ENCODE measurements at regions not wholly inside any gene's neighbourhood (a gene's known extent, or its start where the extent isn't known, plus 50 kb on each side); places are given as distances from the start of the nearest gene placed in this dataset.

- Histone ChIP-seq H3K36me3 (no peaks in the 10 kb centered on the region), H3K9me3 (no peaks in the 10 kb centered on the region), H3K4me1 (peaks cover 0 to 14% (median 8%) of the 10 kb centered on the region in 12 donors), H3K4me3 (peak overlapping the region in 9 of 12 donors; percentile 20 to 49 (median 35)), H3K27me3 (peaks cover 0 to 4% (median 0%) of the 10 kb centered on the region in 9 donors), H3K27ac (peak overlapping the region in 9 of 12 donors; percentile 13 to 92 (median 52))
- intact Hi-C loops (cut with DNase I): no loop called here
- DNase-seq (peak; percentile 31 to 71 (median 42)), ATAC-seq (peak in 3 of 4 donors; percentile 22 to 64 (median 42))
- WGBS, 4 donors: 42 to 49% (median 44%) methylated on average over 12 to 24 of the region's 24 CpGs
- TF ChIP-seq, protein P1, sequence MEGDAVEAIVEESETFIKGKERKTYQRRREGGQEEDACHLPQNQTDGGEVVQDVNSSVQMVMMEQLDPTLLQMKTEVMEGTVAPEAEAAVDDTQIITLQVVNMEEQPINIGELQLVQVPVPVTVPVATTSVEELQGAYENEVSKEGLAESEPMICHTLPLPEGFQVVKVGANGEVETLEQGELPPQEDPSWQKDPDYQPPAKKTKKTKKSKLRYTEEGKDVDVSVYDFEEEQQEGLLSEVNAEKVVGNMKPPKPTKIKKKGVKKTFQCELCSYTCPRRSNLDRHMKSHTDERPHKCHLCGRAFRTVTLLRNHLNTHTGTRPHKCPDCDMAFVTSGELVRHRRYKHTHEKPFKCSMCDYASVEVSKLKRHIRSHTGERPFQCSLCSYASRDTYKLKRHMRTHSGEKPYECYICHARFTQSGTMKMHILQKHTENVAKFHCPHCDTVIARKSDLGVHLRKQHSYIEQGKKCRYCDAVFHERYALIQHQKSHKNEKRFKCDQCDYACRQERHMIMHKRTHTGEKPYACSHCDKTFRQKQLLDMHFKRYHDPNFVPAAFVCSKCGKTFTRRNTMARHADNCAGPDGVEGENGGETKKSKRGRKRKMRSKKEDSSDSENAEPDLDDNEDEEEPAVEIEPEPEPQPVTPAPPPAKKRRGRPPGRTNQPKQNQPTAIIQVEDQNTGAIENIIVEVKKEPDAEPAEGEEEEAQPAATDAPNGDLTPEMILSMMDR (IDR thresholded peaks at IDR 0.05): no peak
- no peak for TF ChIP-seq POLR2A (IDR thresholded peaks at IDR 0.05)
Observed at GRCh38 chr14:94936901-94937685, 167.2 kb upstream of the GSC start.

DNA sequence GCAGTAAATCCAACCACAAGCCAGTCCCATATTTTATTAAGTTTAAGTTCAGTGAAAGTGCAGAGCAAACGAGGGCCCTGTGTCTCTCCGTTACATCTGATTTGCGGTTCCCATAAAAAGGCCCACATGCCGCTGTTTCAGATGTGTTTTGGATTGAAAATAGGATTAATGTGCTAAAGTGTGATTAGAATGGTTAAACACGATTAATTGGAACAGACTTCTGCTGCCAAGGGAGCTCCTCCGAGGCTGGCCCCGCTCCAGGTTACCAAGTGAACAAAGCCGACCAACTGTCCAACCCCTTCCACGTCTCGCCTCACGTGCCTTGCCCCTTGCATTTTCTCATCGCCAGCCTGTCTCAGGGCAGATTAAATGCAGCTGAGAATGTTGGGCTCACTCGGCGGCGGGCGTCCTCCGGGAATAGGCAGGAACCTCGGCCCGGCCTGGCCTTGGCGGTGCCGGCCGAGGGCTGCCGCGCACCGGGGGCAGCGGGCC, 166.5 kb upstream of the GSC start:
- Histone ChIP-seq H3K27me3 (peaks cover 0 to 4% (median 0%) of the 10 kb centered on the region in 9 donors), H3K4me3 (peak overlapping the region in 9 of 12 donors; percentile 20 to 49 (median 35)), H3K4me1 (peaks cover 0 to 14% (median 8%) of the 10 kb centered on the region in 12 donors), H3K9me3 (no peaks in the 10 kb centered on the region), H3K27ac (peak overlapping the region in 9 of 12 donors; percentile 13 to 92 (median 52)), H3K36me3 (no peaks in the 10 kb centered on the region)
- DNase-seq: peak; percentile 46 to 78 (median 69)
- ATAC-seq: peak; percentile 21 to 83 (median 78)
- 15 to 30% (median 28%) methylated on average over 13 to 26 of the region's 26 CpGs for WGBS, 4 donors
- no peak for TF ChIP-seq POLR2A (IDR thresholded peaks at IDR 0.05)
- TF ChIP-seq, protein P1 (IDR thresholded peaks at IDR 0.05): no peak
- intact Hi-C loops (cut with DNase I): no loop called here

GRCh38 chr14:94935706-94936300, 165.9 kb upstream of the GSC start:
- Histone ChIP-seq H3K36me3 (no peaks in the 10 kb centered on the region), H3K27me3 (peaks cover 0 to 4% (median 0%) of the 10 kb centered on the region in 9 donors), H3K4me1 (peaks cover 0 to 14% (median 8%) of the 10 kb centered on the region in 12 donors), H3K27ac (peak overlapping the region in 2 of 12 donors; percentile 61 to 92), H3K4me3 (no peak overlapping the region), H3K9me3 (no peaks in the 10 kb centered on the region)
- no peak for ATAC-seq
- intact Hi-C loops (cut with DNase I): no loop called here
- DNase-seq: no peak
- no peak for TF ChIP-seq POLR2A (IDR thresholded peaks at IDR 0.05)
- TF ChIP-seq, protein P1 (IDR thresholded peaks at IDR 0.05): no peak
- WGBS, 4 donors: 48 to 65% (median 56%) methylated on average over 13 of the region's 13 CpGs

GRCh38 chr14:94934276-94934810, 164.4 kb upstream of the GSC start:
- Histone ChIP-seq H3K4me3 (no peak overlapping the region), H3K36me3 (no peaks in the 10 kb centered on the region), H3K9me3 (no peaks in the 10 kb centered on the region), H3K4me1 (peaks cover 0 to 14% (median 8%) of the 10 kb centered on the region in 12 donors), H3K27me3 (peaks cover 0 to 4% (median 0%) of the 10 kb centered on the region in 9 donors), H3K27ac (no peak overlapping the region)
- WGBS, 4 donors: 65 to 75% (median 70%) methylated on average over 6 of the region's 6 CpGs
- ATAC-seq: no peak
- DNase-seq: no peak
- intact Hi-C loops (cut with DNase I): no loop called here
- no peak for TF ChIP-seq POLR2A (IDR thresholded peaks at IDR 0.05)
- TF ChIP-seq, protein P1 (IDR thresholded peaks at IDR 0.05): no peak
